Stimulated activated CD4-positive, alpha-beta T cell treated with anti-CD3 and anti-CD28 coated beads, Interleukin-1b, Interleukin-23, amount 100 ng/mL, for 4 hours (primary cell): ENCODE measurements at regions not wholly inside any gene's neighbourhood (a gene's known extent, or its start where the extent isn't known, plus 50 kb on each side); places are given as distances from the start of the nearest gene placed in this dataset.
"Not testable (repeated sequence)": the region's sequence is repeated elsewhere in the genome, so short reads cannot be mapped to it uniquely, and the experiment has no call there.

Experiments
- DNase-seq, 2 donors: peaks; one replicate each; pipeline ENCODE4 v3.0.0-alpha.2; 2020; ENCODE audit warnings: low read depth in 2 of 2

DNA sequence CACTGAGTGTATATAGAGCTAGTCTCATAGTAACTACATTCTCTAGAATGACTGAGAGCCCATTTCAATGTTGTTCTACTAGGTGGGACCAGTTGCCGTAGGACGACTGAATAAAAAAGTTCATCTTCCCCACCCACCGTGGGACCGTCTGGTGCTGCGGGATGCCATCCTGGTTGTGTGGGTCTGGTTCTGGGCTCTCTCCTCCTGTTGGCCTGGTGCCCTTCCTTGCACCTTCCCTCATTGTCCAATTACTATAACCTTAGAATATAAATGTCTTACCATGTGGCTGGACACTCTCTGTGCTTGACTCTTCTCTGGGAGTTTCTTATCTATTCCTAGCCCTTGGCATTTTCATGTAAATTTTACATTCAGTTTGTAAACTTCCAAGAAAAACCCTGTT is 344.4 kb downstream of the TCERG1L start:
- no peak for DNase-seq

DNA sequence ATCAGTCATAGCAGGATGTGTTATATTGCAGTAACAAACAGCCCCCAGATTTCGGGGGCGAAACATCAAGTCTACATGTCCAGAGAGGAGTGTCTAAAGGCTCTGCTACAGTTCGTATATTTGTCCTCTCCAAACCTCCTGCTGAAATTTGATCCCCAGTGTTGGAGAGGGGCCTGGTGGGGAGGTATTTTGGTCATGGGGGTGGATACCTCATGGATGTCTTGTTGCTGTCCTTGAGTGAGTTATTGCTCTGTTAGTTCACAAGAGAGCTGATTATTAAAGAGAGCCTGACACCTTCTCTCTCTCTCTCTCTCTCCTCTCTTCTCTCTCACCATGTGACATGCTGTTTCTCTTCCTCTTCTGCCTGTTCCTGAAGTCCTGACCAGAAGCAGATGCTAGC is 343.7 kb downstream of the TCERG1L start:
- DNase-seq: no peak

DNA sequence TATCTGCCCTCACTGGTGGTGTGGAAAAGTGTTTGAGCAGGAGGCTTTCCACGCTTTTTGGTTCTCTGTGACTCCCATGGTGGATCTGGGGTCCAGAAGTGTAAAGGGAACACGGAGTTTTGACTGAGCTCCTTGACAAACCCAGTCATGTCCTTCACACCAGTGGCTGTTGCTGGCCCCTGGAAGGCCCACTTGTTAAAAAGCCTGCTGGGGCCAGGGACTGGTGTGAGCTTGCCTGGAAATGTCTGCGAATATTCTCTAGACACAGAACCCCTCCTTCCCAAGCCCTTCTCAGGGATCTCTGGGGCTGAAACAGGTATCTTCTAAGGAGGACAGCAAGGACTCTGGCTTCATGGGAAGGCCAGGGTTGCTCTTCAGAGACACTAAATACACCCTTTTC is 343.0 kb downstream of the TCERG1L start:
- DNase-seq: no peak

DNA sequence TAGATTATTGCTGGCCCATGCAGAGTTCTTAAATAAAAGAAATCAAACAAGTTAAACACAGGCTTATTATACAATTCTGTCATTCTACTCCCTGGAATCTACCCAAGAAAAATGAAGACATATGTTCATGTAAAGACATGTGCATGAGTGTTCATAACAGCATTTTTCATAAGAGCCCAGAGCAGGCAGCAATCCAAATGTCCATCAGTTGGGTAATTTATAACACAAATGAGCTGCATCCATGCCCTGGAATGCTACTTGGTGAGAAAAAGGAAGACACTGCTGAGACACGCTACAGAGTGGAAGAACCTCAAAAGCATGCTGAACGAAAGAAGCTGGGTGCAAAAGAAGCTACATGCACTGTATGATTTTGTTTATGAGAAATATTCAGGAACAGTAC is 342.6 kb downstream of the TCERG1L start:
- no peak for DNase-seq

DNA sequence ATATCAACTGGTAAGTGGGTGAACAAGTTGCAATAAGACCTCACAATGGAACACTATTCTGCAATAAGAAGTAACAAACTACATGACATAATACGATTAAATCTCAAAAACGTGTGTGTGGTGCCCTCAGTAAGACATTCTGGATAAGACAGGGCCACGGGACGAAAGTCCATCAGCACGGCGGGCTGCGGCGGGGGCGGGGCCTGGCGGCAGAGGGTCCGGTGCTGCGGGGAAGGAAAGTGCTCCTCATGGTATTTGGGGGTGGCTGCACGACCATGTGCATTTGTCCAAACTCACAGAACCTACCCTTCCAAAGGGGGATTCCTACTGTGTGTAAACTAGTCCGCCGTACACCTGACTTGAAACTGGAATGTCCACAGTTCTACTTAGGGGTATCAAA is 341.8 kb downstream of the TCERG1L start:
- no peak for DNase-seq

DNA sequence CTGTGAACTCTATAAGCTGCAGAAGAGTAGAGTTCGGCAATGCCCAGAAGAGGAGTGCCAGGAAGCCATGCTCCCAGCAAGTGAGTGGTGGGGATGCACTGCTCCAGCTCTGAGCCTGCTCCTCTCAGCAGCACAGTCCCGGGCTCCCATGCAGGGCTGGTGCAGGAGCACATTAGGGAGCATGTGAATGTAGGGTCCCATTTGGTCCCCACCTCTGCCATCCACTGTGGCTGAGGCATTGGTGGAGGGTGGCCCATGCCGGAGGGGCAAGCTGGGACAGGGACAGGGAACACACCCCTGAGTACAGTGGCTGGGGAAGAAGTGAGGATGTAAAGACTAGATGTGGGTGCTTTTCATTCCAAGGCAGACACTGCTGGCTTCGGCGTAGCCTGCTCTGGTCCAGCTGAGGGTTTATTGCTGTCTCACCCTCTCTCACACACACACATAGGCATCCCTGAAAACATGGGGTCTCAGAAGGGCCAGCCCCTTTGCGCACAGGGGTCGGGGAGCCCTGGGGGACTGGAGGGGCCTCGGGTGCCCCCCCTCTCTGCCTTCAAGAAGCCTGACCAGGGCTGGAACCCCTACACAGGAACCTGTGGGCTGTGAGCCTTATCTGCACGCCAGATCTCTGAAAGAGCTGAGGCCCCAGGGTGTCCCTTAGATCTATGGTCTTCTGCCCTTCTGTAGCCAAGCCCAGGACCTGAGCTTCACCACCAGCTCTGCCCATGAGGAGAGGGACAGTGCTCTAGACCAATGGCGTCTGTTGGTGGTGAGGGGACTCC is 341.0 kb downstream of the TCERG1L start:
- no peak for DNase-seq

DNA sequence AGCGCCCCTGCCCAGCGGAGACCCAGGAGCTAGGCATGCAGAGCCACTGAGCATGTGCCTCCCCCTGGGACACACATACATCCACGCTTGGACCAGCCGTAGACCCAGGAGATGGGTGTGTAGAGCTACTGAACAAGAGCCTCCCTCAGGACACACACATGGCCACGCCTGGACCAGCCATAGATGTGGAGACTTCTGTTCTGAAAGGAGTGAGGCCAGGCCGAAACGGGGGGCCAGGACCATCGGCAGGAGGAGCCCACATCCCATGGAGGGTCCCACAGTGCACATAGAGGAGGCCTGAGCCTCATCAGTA is 340.4 kb downstream of the TCERG1L start:
- DNase-seq: no peak

DNA sequence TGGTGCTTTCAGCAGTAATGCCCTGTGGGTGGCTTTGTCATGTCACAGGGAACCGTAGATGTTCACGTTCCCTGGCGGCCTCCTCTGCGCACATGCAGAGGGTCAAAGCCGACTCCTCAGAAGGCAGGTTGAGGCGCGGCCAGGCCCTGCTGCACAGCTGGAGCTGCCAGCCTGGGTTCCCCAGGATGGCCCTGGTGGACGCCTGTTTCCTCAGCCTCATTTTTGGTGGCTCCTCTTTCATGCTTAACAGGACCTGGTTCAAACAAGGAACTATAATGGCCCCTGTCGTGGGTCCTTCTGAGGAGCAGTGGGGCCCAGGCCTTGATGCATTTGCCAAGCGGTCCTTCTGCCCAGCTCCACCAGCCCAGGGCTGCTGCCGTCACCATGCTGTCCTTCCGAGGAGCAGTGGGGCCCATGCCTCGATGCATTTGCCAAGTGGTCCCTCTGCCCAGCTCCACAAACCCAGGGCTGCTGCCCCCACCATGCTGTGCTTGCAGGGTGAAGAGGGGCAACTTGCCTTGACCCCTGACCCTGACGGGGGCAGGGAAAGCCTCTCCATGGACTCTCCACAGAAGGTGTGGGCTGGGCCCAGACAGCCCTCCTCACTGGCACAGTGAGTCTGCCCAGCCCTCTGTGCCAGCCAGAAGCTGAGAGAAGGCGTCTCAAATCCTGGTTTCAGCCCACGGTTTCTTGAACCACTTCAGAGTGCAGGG is 338.2 kb downstream of the TCERG1L start:
- no peak for DNase-seq

DNA sequence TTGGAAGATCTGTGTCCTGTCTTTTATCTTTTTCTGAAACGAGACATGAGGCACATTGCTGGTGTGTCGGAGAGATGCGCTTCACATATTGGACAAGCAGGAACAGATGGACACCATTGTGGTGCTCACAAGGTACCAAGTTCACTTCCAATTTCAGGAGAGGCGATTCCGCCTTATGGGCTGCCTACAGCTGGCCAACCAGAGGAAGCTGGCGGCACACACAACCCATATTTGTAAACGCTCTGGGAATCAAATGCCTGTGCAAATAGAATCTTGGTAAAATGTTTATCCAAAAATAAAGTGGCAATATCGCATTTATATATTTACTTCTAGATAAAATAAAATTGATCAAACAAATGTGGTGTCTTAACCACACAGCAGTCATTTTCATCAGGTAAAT is 337.4 kb downstream of the TCERG1L start:
- DNase-seq: no peak

DNA sequence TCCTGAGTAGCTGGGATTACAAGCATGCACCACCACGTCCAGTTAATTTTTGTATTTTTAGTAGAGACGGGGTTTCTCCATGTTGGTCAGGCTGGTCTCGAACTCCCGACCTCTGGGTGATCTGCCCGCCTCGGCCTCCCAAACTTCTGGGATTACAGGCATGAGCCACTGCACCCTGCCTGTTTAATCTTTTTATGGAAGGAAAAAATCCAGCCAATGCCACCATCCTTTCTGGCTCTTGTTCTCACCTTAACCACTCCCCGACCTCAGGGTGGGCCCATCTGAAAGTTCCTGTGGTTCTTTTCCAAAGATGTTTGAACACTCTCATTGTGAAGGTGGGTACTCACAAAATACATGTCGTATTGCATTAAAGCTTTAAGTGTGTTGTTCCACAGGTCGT is 336.2 kb downstream of the TCERG1L start:
- DNase-seq: not testable (repeated sequence)

DNA sequence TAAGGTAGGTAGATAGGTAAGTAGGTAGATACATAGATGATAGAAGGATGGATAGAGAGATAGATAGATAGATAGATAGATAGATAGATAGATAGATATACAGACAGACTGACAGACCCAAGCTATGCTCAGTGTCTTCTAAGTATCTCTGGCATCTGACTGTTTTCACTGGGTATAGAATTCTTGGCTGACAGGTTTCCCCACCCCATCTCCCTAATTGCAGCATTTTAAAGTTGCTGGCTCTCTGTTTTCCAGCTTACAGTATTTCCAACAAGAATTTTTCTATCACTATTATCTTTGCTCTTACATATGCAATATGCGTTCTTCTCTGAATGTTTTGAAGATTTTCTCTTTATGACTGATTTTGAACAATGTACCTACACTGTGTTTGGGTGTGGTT is 328.7 kb downstream of the TCERG1L start:
- no peak for DNase-seq

DNA sequence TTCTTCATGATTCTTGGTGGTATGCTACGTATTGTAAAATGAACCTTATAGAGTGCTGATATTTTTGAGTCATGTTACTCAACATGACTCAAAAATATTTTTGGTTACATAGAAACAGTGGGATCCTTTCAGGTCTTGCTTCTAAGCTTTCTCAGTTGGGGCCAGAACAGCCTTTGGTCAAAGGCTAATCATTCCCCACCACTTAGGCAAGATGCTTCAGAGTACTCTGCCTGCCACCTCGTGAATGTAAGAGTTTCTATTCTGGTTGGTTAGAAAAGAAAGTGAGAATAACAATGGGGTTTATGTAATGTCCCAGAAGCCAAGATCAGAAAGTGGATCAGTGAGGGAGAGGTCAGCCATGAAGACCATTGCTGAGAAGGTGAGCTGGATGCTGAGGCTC is 327.8 kb downstream of the TCERG1L start:
- DNase-seq: no peak

DNA sequence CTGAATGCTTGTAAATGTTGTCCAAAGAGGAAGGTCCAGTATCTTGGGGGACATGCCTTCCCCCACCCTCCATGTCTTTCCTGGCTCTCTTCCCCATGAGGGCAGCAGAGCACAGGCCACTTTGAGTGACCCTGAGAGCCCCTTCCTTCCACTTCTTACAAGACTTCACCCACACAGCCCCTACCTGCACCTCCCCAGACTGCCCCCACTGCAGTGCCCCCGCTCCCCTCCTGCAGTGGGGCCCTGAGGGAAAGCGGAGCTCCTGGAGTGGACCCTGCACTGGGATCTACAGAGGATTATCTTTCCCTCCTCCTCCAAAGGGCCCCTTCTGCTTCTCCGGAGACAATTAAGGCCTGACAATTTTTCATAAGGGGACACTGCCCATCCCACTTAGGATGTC is 326.8 kb downstream of the TCERG1L start:
- DNase-seq: no peak

DNA sequence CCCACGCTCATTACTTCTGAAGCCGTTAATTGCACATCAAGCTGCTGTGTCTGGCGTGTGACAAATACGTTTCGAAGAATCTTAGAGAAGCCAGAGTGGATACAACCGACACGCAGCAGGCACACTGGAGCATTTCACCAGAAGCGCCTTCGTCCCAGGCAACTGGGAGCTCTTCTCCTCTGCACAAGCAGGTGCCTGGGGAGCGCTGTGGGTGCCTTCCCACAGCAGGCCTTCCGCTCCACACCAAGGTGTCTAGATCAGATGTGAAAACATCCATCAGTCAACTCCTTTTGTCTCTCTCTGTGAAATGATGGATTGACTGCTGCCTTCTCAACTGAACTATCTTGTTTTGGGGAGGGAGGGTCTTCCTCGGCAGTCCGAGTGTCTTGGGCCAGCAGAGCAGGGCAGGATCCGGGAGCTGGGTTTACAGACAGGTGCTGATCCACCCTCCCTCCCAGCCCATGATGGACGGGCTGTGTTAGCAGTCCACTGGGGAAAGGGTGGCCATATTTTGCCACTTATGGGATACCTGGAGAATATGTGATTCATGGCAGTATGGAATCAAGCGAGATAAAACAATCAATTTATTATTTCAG is 326.3 kb downstream of the TCERG1L start:
- no peak for DNase-seq

DNA sequence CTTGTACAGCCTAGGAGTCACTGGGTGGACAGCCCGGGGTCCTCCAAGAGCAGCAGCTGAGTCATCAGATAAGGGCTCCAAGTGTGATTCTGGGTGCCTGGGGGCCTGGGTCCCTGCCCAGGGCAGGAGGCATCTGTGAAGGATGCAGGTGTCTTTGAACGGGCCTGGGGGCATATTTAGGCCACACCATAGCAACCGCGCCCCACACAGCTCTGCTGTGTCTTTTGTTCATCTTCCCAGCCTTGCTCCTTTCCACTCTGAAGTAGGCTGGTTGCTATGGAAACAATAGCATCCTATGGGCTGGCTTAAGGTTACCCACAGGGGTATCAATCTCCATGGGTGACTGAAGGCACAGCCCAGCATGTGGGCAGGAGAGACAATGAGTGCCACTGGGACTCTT is 324.7 kb downstream of the TCERG1L start:
- DNase-seq: no peak

DNA sequence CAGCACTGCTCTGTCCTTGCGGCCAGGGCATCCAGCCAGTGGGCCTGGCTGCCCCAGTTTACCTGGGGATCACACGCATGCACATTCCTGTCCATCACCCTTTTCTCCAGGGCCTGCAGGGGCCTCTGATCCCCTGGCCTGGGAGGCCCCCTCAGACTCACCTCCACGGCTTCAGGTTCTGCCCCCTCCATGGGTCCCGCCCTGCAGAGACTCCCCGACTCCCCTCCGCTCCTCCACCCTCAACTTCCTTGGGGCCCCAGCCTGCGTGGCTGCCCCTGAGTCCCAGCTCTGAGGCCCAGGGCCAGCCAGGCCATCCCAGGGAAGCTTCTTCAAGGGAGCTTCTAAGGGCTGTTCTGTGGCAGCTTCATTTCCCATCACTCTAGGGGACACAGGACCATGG is 324.1 kb downstream of the TCERG1L start:
- no peak for DNase-seq

DNA sequence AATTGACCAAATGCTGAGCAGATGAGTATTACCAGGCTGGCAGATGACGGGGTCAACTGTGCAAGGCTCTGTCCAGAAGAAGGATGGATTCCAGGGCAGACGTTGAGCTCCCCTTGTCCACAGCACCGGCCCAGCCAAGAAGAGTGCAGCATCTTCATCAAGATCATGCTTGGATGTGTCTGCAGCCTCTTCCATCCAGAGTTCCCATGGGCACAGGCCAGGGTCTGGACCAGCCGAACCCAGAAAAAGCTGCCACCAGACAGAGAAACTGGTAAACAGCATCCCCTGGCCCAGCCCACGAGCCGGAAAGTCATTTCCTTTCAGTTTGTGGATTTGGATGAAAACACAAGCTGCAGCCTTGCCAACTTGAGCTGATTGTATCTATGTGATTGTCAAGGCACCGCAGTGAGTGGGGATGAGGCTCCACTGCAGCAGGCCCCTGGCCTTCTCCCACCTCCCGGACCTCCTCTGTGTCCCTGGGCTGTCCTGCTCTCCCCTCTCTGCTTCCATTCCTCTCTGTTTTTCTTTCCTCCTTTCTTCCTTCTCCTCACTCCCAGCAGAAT is 321.8 kb downstream of the TCERG1L start:
- DNase-seq: no peak

DNA sequence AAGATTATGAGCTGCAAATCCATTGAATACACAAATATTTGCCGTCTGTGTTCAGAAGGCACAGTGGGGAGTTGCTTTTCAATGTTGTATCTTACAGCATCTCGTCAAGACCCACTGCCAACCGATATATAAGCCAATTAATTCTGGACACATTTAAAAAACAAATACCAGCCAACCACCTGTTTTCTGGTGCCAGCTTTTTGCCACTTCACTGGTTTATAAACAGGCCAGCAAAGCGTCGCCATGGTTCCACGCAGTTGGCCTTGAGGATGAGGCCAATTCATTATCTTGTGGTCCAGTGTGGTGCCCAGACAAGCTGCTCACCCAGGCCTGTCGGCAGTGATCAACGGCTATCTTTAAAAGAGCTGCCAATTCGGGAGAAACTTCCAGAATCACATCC is 321.0 kb downstream of the TCERG1L start:
- DNase-seq: no peak

DNA sequence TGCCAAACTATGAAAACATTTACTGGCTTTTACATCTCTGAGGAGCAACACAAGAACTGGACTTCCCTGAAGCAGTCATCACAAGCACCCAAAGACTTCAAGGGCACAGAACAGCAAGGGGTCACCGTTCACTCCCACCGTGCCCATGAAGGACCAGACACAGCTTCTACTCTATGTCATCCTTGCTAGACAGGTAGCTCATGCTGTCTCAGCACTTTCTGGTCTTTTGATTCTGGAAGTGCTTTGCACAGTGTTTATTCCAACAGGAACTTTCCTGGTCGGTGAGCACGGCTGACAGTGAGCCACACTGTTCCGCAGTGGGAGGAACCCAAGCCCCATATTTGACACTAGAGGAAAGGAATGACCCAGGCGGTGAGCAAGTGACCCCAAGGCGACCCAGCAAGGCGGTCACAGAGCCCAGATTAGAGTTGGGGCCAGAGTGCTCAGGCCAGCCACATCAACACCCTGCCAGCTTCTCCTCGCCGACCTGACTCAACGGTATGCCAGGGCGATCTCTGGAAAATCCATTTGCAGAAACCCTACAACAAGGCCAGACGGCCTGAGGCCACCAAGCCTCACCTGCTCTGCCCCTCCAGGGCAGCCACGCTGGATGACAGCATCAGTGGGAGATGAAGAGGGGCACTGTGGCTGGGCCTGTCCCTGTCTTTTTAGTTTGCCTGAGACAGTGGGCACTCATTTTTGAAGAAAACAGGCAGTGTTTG is 318.6 kb downstream of the TCERG1L start:
- DNase-seq: no peak

DNA sequence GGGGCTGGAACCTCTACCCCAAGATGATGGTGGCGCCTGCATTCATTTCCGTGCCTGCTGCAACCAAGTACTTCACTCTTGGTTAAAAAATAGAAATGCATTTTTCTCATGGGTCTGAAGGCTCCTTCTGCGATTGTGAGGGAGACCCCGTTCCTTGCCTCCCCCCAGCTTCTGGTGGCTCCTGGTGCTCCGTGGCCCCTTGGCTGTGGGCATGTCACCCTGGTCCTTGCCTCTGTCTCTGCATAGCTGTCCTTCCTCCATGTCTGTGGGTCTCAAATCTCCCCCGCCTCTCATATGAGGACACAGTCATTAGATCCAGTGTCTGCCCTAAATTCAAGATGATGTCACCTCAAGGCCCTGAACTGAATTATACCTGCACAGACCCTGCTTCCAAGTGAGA is 317.9 kb downstream of the TCERG1L start:
- DNase-seq: no peak

DNA sequence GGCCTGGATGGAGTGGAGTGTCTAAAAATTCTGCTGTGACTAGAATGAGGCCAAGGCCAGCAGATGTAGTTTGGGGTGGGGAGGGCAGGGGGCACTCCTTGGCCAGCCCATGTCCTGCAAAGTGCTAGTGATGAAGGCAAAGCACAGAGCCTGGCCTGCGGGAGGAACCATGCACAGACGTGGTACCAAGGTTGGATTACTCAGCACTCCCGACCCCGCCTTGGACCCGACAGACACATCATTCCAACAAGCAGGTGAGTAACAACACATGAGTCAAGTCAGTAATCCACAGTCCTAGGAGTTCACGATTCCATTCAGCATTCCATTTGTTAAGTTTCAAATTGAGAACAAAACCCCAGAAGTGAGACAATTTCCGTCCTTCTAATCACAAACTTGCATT is 317.3 kb downstream of the TCERG1L start:
- DNase-seq: no peak

DNA sequence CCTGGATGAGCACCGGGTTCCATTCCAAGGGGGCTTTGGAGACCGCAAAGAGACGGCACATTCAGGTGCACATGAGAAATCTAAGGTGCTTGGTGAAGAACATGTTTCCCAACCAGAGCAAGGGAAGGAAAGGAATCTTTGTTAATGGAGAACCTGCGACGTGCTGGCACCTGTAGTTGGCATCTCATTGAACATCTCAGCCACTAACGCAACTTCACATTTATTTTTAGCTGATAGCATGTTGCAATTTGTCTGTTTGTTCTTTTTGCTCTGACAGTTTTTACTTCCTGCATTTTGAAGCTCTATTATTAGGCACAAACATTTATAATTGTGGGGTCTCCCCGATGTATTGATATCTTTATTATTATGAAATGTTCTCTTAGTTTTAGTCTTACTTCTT is 316.7 kb downstream of the TCERG1L start:
- no peak for DNase-seq
